Testis (tissue), 2 donors: ENCODE measurements at regions not wholly inside any gene's neighbourhood (a gene's known extent, or its start where the extent isn't known, plus 50 kb on each side); places are given as distances from the start of the nearest gene placed in this dataset.

Experiments
- DNase-seq: peaks from one replicate; pipeline ENCODE4 v3.0.0-alpha.2; 2019
- H3K27ac ChIP-seq, 2 donors: fragments of 200-600 bp; sonication (generic); one replicate each; pipeline ENCODE4 v1.5.1; 2019
- H3K27me3 ChIP-seq: fragments of 200-600 bp; sonication (generic); one replicate; pipeline ENCODE4 v1.5.1; 2019
- H3K36me3 ChIP-seq: fragments of 200-600 bp; sonication (generic); one replicate; pipeline ENCODE4 v1.5.1; 2017; ENCODE audit warnings: low read depth; ENCODE audit errors: missing control alignments
- H3K4me1 ChIP-seq: fragments of 200-600 bp; sonication (generic); one replicate; pipeline ENCODE4 v1.5.1; 2019
- H3K4me3 ChIP-seq, 2 donors: fragments of 200-600 bp; sonication (generic); one replicate each; pipeline ENCODE4 v1.5.1; 2017 to 2019
- H3K9me3 ChIP-seq: fragments of 200-600 bp; sonication (generic); one replicate; pipeline ENCODE4 v1.5.1; 2017
- POLR2A ChIP-seq: fragments of 450-650 bp; IDR thresholded peaks from one replicate; pipeline ENCODE4 v1.6.1; 2017; ENCODE audit warnings: antibody characterized with exemption, mild to moderate bottlenecking, moderate library complexity
- WGBS, 2 donors: methylation state at CpG; one replicate each; pipeline ENCODE4 v1.1.5; 2018; 5-methylcytosine and 5-hydroxymethylcytosine counted together
- intact Hi-C: fragments of 100-400 bp; cut with DNase I; formaldehyde crosslinking; loops from one replicate; pipeline ENCODE4 v1.15.1; 2023; ENCODE audit warnings: low total_unique reads
- TF ChIP-seq, protein P1 (sequence below), 3 experiments: fragments of 450-650 bp in 2 of 3; fragments of 200-600 bp in 1 of 3; sonication (generic) in 1 of 3; IDR thresholded peaks; one replicate each; pipeline ENCODE4 v1.5.1; 2016 to 2019; ENCODE audit warnings: antibody characterized with exemption in 3 of 3, mild to moderate bottlenecking in 2 of 3, moderate library complexity in 1 of 3

DNA sequence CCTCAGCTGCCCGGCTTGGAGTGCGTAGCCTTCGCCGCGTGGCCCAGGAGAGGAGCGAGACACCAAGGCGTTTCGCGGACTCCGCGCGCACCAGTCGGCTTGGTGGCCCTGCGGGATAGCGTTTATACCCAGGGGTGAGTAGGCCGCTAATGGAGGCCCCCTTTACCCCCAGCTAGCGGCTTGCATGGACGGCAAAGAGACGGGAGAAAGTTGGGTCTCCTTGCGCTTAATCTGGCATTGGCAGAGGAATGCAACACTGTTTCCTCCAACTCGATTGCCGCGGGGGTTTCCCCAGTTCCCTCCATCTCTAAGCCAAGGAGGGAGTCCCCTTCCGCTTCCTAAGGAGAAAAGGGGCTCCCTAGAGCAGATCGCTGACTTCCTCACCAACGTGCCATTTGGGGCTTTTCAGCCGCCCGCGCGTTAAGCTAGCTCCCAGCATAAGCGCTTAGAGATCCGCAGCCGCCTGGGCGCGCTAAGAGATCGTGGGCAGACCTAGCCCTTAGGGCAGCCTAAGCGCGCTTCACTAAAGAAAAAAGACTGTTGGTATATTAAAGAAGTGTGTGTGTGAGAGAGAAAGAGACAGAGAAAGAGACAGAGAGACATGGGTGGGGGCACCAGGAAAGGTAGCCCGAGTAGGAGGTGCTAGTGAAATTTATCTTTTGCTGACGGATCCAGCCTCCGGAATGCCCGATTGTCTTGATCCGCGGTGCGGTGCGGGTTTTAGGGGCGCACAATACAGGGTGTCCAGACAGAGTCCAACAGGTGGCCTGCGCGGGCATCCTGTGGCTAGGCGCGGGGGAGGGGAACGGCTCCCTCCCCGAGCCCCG is 597.9 kb upstream of the SGCD start:
- Histone ChIP-seq H3K27ac (no peak overlapping the region), H3K4me1 (peaks cover 15% of the 10 kb centered on the region), H3K9me3 (no peaks in the 10 kb centered on the region), H3K27me3 (no peaks in the 10 kb centered on the region), H3K4me3 (peak overlapping the region; percentile 49 to 60), H3K36me3 (no peaks in the 10 kb centered on the region)
- DNase-seq: peak; percentile 23
- intact Hi-C loops: no loop called here
- 1% methylated on average over 27 to 53 of the region's 54 CpGs for WGBS, 2 donors
- no peak for TF ChIP-seq POLR2A
- TF ChIP-seq, protein P1, sequence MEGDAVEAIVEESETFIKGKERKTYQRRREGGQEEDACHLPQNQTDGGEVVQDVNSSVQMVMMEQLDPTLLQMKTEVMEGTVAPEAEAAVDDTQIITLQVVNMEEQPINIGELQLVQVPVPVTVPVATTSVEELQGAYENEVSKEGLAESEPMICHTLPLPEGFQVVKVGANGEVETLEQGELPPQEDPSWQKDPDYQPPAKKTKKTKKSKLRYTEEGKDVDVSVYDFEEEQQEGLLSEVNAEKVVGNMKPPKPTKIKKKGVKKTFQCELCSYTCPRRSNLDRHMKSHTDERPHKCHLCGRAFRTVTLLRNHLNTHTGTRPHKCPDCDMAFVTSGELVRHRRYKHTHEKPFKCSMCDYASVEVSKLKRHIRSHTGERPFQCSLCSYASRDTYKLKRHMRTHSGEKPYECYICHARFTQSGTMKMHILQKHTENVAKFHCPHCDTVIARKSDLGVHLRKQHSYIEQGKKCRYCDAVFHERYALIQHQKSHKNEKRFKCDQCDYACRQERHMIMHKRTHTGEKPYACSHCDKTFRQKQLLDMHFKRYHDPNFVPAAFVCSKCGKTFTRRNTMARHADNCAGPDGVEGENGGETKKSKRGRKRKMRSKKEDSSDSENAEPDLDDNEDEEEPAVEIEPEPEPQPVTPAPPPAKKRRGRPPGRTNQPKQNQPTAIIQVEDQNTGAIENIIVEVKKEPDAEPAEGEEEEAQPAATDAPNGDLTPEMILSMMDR (IDR thresholded peaks at IDR 0.05): no peak

DNA sequence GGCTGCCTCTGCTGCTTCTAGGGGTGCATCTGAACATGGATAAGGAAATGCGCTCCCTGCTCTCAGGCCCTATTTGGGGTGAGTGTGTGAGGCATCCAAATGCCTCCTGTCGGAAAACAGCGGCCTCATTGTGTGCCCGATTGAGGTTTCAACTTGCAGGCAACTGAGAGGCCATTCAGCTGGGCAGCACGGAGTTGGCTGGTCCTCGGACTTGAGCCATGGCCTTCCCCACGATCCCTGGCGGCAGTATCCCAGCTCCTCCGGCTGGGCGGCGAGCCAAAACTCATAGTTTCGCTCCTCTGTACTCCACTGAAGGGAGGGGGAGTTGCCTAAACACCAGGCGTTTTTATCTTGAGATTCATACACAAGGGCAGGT is 597.3 kb upstream of the SGCD start:
- WGBS, 2 donors: 0% methylated on average over 10 to 13 of the region's 13 CpGs
- intact Hi-C loops: no loop called here
- Histone ChIP-seq H3K4me3 (peak overlapping the region in 1 of 2 donors; percentile 60), H3K9me3 (no peaks in the 10 kb centered on the region), H3K27ac (no peak overlapping the region), H3K4me1 (peaks cover 15% of the 10 kb centered on the region), H3K36me3 (no peaks in the 10 kb centered on the region), H3K27me3 (no peaks in the 10 kb centered on the region)
- DNase-seq: peak; percentile 70
- no peak for TF ChIP-seq POLR2A
- TF ChIP-seq, protein P1 (IDR thresholded peaks at IDR 0.05): no peak

DNA sequence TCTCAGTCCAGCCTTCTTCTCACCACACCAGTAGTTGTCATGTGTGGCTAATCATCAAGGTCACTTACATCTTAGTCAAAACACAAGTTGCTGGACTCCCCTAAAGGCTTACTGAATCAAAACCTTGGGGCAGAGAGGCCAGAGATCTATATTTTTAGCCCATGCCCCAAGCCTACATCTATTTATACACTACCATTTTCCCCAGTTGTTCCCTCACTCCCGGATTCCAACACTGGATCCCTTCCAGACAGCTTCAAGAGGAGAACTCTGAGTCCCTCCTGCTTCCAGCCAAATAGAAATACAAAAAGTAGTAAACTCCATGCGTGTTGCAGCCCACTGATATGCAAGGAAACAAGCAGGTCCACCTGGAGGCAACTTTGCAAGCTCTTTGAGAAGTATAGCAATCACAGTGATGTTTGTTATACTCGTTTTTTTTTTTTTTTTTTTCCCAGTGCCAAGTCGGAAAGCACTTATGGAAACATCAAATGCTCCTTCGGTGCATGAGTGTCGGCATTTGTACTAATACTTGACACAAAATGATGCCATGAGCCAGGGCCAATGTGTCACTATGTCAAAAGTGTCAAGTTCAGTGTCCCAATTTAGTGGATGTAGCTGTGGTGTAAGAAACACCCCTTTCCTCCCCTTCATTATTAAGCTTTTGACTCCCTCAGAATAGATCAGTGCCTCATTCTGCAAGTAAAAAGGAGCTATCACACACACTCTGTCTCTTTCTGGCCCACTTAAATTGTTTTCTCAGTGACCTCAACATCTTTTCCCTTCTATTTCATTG is 594.2 kb upstream of the SGCD start:
- peaks cover 15% of the 10 kb centered on the region for H3K4me1 ChIP-seq
- H3K9me3 ChIP-seq: no peaks in the 10 kb centered on the region
- no peak for DNase-seq
- no peak overlapping the region for H3K27ac ChIP-seq
- H3K4me3 ChIP-seq: no peak overlapping the region
- WGBS, 2 donors: 57 to 71% methylated on average over 6 of the region's 6 CpGs
- TF ChIP-seq, protein P1 (IDR thresholded peaks at IDR 0.05): no peak
- no peak for TF ChIP-seq POLR2A
- no peaks in the 10 kb centered on the region for H3K36me3 ChIP-seq
- intact Hi-C loops: no loop called here
- H3K27me3 ChIP-seq: no peaks in the 10 kb centered on the region

DNA sequence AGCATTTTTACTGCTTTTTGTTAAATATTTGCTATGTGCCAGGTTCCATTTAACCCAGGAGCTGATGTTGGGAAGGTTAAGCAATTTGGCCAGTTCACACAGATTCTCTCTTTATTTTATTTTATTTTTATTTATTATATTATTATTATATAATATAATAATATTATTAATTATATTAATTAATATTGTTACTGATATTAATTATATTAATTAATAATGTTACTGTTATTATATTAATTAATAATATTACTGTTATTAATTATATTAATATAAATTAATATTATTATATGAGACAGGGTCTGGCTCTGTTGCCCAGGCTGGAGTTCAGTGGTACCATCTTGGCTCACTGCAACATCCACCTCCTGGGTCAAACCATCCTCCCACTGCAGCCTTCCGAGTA is 593.0 kb upstream of the SGCD start:
- DNase-seq: no peak
- H3K27ac ChIP-seq: no peak overlapping the region
- H3K27me3 ChIP-seq: no peaks in the 10 kb centered on the region
- H3K9me3 ChIP-seq: no peaks in the 10 kb centered on the region
- WGBS, 2 donors: 88 to 90% methylated on average over 1 of the region's 1 CpG
- intact Hi-C loops: no loop called here
- H3K4me3 ChIP-seq: no peak overlapping the region
- no peaks in the 10 kb centered on the region for H3K36me3 ChIP-seq
- TF ChIP-seq, protein P1 (IDR thresholded peaks at IDR 0.05): no peak
- no peak for TF ChIP-seq POLR2A
- peaks cover 11% of the 10 kb centered on the region for H3K4me1 ChIP-seq
